Erythroblast (primary cell): ENCODE measurements at regions not wholly inside any gene's neighbourhood (a gene's known extent, or its start where the extent isn't known, plus 50 kb on each side); places are given as distances from the start of the nearest gene placed in this dataset.

Experiments
- GATA1 ChIP-seq: IDR thresholded peaks from 2 replicates; pipeline ENCODE4 v1.6.1; 2011; ENCODE audit warnings: low read depth, mild to moderate bottlenecking, control low read depth, low read length, moderate library complexity
- POLR2A ChIP-seq: IDR thresholded peaks from 2 replicates; pipeline ENCODE4 v1.6.1; 2011; ENCODE audit warnings: mild to moderate bottlenecking, low read length

DNA sequence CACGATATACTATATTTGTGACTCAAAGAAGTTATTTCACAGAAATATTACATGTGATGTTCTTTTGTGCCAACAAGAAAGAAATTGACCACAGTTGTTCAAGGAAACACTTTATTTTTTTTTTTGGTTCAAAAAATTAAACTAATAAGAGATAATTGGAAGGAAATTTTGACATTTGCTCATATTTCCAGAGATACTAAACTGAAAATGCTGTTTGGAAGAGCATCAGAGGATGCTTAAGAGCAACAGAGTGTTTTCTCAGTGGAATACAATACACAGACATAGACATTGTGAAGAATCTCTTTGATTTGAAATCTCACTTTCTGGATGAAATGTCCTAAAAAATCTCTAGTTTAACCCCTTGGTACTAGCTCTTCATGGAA, 760.4 kb upstream of the CXADR start:
- TF ChIP-seq POLR2A (no peak), GATA1 (no peak)
